Mesenchymal stem cell (in vitro differentiated cells and primary cell): ENCODE measurements at regions not wholly inside any gene's neighbourhood (a gene's known extent, or its start where the extent isn't known, plus 50 kb on each side); places are given as distances from the start of the nearest gene placed in this dataset.
"Not testable (repeated sequence)": the region's sequence is repeated elsewhere in the genome, so short reads cannot be mapped to it uniquely, and the experiment has no call there.

Source experiments
- DNase-seq: peaks from one replicate; pipeline ENCODE4 v3.0.0-alpha.2; 2013
- H2AFZ ChIP-seq: one replicate; pipeline ENCODE4 v1.6.1; 2013; ENCODE audit warnings: low read depth, mild to moderate bottlenecking, control low read depth, inconsistent platforms, low read length, moderate library complexity
- H2AK5ac ChIP-seq: 2 replicates; pipeline ENCODE4 v1.6.1; 2013; ENCODE audit warnings: low read length, moderate library complexity, mild to moderate bottlenecking, inconsistent platforms; ENCODE audit not compliant: severe bottlenecking
- H2BK120ac ChIP-seq: one replicate; pipeline ENCODE4 v1.6.1; 2013; ENCODE audit warnings: low read depth, mild to moderate bottlenecking, inconsistent platforms, low read length, moderate library complexity
- H2BK12ac ChIP-seq, 2 experiments: one replicate each; pipeline ENCODE4 v1.6.1; 2013; ENCODE audit warnings: inconsistent platforms in 2 of 2, low read length in 2 of 2, mild to moderate bottlenecking in 2 of 2, moderate library complexity in 2 of 2, control low read depth in 1 of 2
- H2BK15ac ChIP-seq: one replicate; pipeline ENCODE4 v1.6.1; 2013; ENCODE audit warnings: mild to moderate bottlenecking, low read depth, inconsistent platforms; ENCODE audit not compliant: poor library complexity, severe bottlenecking
- H2BK5ac ChIP-seq: 2 replicates; pipeline ENCODE4 v1.6.1; 2013; ENCODE audit warnings: low read depth, mild to moderate bottlenecking, low read length, control low read depth, inconsistent platforms; ENCODE audit not compliant: poor library complexity, severe bottlenecking
- H3K14ac ChIP-seq, 2 experiments: one replicate each; pipeline ENCODE4 v1.6.1; 2013; ENCODE audit warnings: inconsistent platforms in 2 of 2, low read length in 2 of 2, control low read depth in 1 of 2, mild to moderate bottlenecking in 1 of 2, moderate library complexity in 1 of 2
- H3K18ac ChIP-seq, 2 experiments: one replicate each; pipeline ENCODE4 v1.6.1; 2013; ENCODE audit warnings: inconsistent platforms in 2 of 2, low read length in 2 of 2, control low read depth in 1 of 2, low read depth in 1 of 2, mild to moderate bottlenecking in 1 of 2
- H3K23ac ChIP-seq, 2 experiments: one replicate each; pipeline ENCODE4 v1.6.1; 2013; ENCODE audit warnings: inconsistent platforms in 2 of 2, low read length in 2 of 2, mild to moderate bottlenecking in 2 of 2, moderate library complexity in 2 of 2, control low read depth in 1 of 2
- H3K27ac ChIP-seq: 2 replicates; pipeline ENCODE4 v1.5.1; 2013; ENCODE audit warnings: mild to moderate bottlenecking, moderate library complexity, low read length, control low read depth, inconsistent platforms; ENCODE audit not compliant: poor library complexity, severe bottlenecking
- H3K27me3 ChIP-seq, 2 experiments: 2 replicates each; pipeline versions ENCODE4 v1.6.1 to v1.7.0; 2013; ENCODE audit warnings: low read length in 2 of 2, mild to moderate bottlenecking in 2 of 2, moderate library complexity in 2 of 2, control low read depth in 1 of 2, inconsistent platforms in 1 of 2; ENCODE audit not compliant: control insufficient read depth in 1 of 2, insufficient read depth in 1 of 2
- H3K36me3 ChIP-seq, 2 experiments: 2 replicates each; pipeline versions ENCODE4 v1.6.1 to v1.7.0; 2013; ENCODE audit warnings: low read length in 2 of 2, control low read depth in 1 of 2, inconsistent platforms in 1 of 2, low read depth in 1 of 2, mild to moderate bottlenecking in 1 of 2; ENCODE audit not compliant: insufficient read depth in 2 of 2, control insufficient read depth in 1 of 2
- H3K4ac ChIP-seq, 2 experiments: one replicate each; pipeline ENCODE4 v1.6.1; 2013; ENCODE audit warnings: inconsistent platforms in 2 of 2, low read length in 2 of 2, mild to moderate bottlenecking in 2 of 2, moderate library complexity in 2 of 2, control low read depth in 1 of 2, low read depth in 1 of 2
- H3K4me1 ChIP-seq: 2 replicates; pipeline ENCODE4 v1.6.1; 2013; ENCODE audit warnings: low read depth, low read length, control low read depth; ENCODE audit not compliant: control insufficient read depth, insufficient read depth
- H3K4me2 ChIP-seq: 2 replicates; pipeline ENCODE4 v1.6.1; 2013; ENCODE audit warnings: low read length, mild to moderate bottlenecking, inconsistent platforms; ENCODE audit not compliant: poor library complexity, severe bottlenecking
- H3K4me3 ChIP-seq, 2 experiments: 2 replicates each; pipeline versions ENCODE4 v1.5.1 to v1.7.0; 2013; ENCODE audit warnings: low read length in 2 of 2, mild to moderate bottlenecking in 2 of 2, control low read depth in 1 of 2, low read depth in 1 of 2; ENCODE audit not compliant: insufficient read depth in 1 of 2
- H3K79me1 ChIP-seq: replicated peaks from 2 replicates; pipeline ENCODE4 v1.6.1; 2013; ENCODE audit warnings: mild to moderate bottlenecking, control low read depth, low read length, inconsistent platforms; ENCODE audit not compliant: poor library complexity, severe bottlenecking
- H3K9ac ChIP-seq: 2 replicates; pipeline ENCODE4 v1.7.0; 2013; ENCODE audit warnings: mild to moderate bottlenecking, low read length, moderate library complexity
- H3K9me3 ChIP-seq: 2 replicates; pipeline ENCODE4 v1.7.0; 2013; ENCODE audit warnings: mild to moderate bottlenecking, low read length; ENCODE audit not compliant: control insufficient read depth
- H4K8ac ChIP-seq: one replicate; pipeline ENCODE4 v1.6.1; 2013; ENCODE audit warnings: inconsistent platforms, mild to moderate bottlenecking, low read length, moderate library complexity
- H4K91ac ChIP-seq: one replicate; pipeline ENCODE4 v1.6.1; 2013; ENCODE audit warnings: mild to moderate bottlenecking, low read length, inconsistent platforms
- WGBS: methylation state at CpG from one replicate; pipeline ENCODE4 v1.1.7; 2013; ENCODE audit warnings: mixed read lengths; 5-methylcytosine and 5-hydroxymethylcytosine counted together

DNA sequence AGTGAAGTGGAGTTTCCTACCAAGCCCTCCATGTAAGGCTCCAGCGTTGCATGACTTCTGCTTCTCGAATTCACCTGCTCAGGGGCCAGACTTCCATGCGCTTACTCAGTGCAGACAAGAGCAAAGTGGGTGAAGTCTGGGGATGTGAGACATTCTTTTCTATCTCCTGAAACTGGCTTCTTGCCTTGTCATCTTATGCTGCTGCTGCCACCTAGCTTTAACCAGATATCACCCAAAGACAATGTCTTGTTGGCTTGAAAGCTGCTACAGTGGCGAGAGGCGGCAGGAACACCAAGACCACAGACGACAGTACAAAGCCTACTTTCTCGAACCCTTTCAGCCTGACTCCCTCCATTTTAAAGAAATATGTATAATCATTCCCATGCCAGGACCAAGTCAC lies 103.6 kb upstream of the ADGRG2 start:
- Histone ChIP-seq H3K27me3 (no peaks in the 10 kb centered on the region), H3K4me1 (no peaks in the 10 kb centered on the region), H3K18ac (no peak overlapping the region), H2BK5ac (no peak overlapping the region), H2BK12ac (no peak overlapping the region), H3K36me3 (no peaks in the 10 kb centered on the region), H4K91ac (no peak overlapping the region), H2AFZ (no peak overlapping the region), H3K4me3 (no peak overlapping the region), H3K27ac (no peak overlapping the region), H2AK5ac (no peak overlapping the region), H3K14ac (no peak overlapping the region), H2BK15ac (no peak overlapping the region), H3K79me1 (no peaks in the 10 kb centered on the region), H3K9me3 (no peaks in the 10 kb centered on the region), H4K8ac (no peak overlapping the region), H2BK120ac (no peak overlapping the region), H3K23ac (no peak overlapping the region), H3K9ac (no peak overlapping the region), H3K4ac (no peak overlapping the region), H3K4me2 (no peak overlapping the region)
- DNase-seq: no peak
- 53% methylated on average over 7 of the region's 7 CpGs for WGBS

DNA sequence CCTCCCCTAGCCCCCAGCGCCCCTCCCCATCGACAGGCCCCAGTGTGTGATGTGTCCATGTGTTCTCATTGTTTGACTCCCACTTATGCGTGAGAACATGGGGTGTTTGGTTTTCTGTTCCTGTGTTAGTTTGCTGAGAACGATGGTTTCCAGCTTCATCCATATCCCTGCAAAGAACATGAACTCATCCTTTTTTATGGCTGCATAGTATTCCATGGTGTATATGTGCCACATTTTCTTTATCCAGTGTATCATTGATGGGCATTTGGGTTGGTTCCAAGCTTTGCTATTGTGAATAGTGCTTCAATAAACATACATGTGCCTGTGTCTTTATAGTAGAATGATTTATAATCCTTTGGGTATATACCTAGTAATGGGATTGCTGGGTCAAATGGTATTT lies 107.6 kb upstream of the ADGRG2 start:
- DNase-seq, H4K8ac ChIP-seq, H2AFZ ChIP-seq, H3K79me1 ChIP-seq, H3K18ac ChIP-seq, H4K91ac ChIP-seq, H2AK5ac ChIP-seq, H2BK15ac ChIP-seq, H3K27ac ChIP-seq, H3K27me3 ChIP-seq, H3K36me3 ChIP-seq, H3K9me3 ChIP-seq, H3K4me1 ChIP-seq, H3K9ac ChIP-seq, H3K23ac ChIP-seq, H3K4ac ChIP-seq, H3K4me3 ChIP-seq, H3K14ac ChIP-seq, H2BK12ac ChIP-seq, H3K4me2 ChIP-seq, H2BK5ac ChIP-seq, H2BK120ac ChIP-seq: not testable (repeated sequence)
- WGBS: no CpG with 5 or more reads among the region's 4 CpGs

DNA sequence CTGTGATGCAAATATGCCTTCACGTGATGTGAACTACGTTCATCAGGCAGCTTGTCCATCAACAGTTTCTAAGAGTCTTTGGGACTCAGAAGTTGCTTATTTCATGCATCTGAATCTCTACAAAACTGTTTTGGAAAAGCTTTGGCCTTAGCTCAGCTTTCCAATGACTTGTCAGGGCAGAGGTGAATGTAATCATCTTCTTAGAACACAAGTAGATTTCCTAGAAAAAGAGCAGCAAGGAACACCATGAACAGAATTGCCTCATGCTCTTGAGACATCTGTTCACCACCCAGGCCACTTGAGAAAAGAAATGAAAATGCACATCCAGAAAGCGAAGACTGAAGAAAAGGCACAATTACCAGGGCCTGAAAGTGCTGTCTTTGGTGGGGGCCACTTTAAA lies 105.8 kb upstream of the PDHA1 start:
- H3K79me1 ChIP-seq: no peaks in the 10 kb centered on the region
- H3K36me3 ChIP-seq: no peaks in the 10 kb centered on the region
- no peak overlapping the region for H4K8ac ChIP-seq
- no peak overlapping the region for H2BK15ac ChIP-seq
- H2BK120ac ChIP-seq: no peak overlapping the region
- no peak overlapping the region for H2AK5ac ChIP-seq
- H3K4ac ChIP-seq: no peak overlapping the region
- no peak overlapping the region for H3K4me3 ChIP-seq
- H3K9me3 ChIP-seq: peaks cover 3% of the 10 kb centered on the region
- no peak for DNase-seq
- no peak overlapping the region for H3K4me2 ChIP-seq
- no peak overlapping the region for H4K91ac ChIP-seq
- H3K27ac ChIP-seq: no peak overlapping the region
- H3K14ac ChIP-seq: no peak overlapping the region
- no peak overlapping the region for H2BK12ac ChIP-seq
- H3K23ac ChIP-seq: no peak overlapping the region
- 53% methylated on average over 3 of the region's 3 CpGs for WGBS
- no peak overlapping the region for H3K9ac ChIP-seq
- no peak overlapping the region for H2AFZ ChIP-seq
- no peak overlapping the region for H3K18ac ChIP-seq
- H2BK5ac ChIP-seq: no peak overlapping the region
- no peaks in the 10 kb centered on the region for H3K4me1 ChIP-seq
- H3K27me3 ChIP-seq: no peaks in the 10 kb centered on the region

DNA sequence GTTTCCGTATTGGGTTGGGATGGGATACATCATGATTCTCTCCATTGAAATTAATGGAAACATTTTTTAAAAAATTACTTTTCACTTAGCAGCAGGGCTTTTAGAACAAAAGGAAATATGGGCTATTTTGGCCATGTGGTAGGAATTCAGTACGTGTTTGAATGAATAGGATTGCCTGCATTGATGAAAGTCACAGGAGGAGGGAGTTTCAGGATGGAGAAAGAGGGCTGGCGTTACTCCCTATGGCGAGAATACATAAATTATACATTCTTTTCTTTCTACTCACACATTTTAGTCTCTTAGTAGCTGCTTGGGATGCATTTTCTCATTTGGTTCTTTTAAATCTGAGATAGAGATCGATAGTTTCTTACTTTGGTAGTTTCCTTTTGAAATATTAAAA lies 100.3 kb upstream of the PDHA1 start:
- no peaks in the 10 kb centered on the region for H3K27me3 ChIP-seq
- no peak overlapping the region for H2BK12ac ChIP-seq
- no peak overlapping the region for H2BK5ac ChIP-seq
- H2AK5ac ChIP-seq: no peak overlapping the region
- H2AFZ ChIP-seq: no peak overlapping the region
- H3K9ac ChIP-seq: no peak overlapping the region
- no peaks in the 10 kb centered on the region for H3K36me3 ChIP-seq
- DNase-seq: no peak
- H3K4ac ChIP-seq: no peak overlapping the region
- H4K8ac ChIP-seq: no peak overlapping the region
- no peak overlapping the region for H3K4me2 ChIP-seq
- H3K79me1 ChIP-seq: no peaks in the 10 kb centered on the region
- no peak overlapping the region for H3K18ac ChIP-seq
- no peak overlapping the region for H2BK120ac ChIP-seq
- H3K9me3 ChIP-seq: peaks cover 6% of the 10 kb centered on the region
- H2BK15ac ChIP-seq: no peak overlapping the region
- H4K91ac ChIP-seq: no peak overlapping the region
- no peaks in the 10 kb centered on the region for H3K4me1 ChIP-seq
- no peak overlapping the region for H3K4me3 ChIP-seq
- WGBS: 80% methylated on average over 1 of the region's 5 CpGs
- H3K14ac ChIP-seq: no peak overlapping the region
- no peak overlapping the region for H3K27ac ChIP-seq
- no peak overlapping the region for H3K23ac ChIP-seq
